ENCODE measurements at regions not wholly inside any gene's neighbourhood (a gene's known extent, or its start where the extent isn't known, plus 50 kb on each side); places are given as distances from the start of the nearest gene placed in this dataset.

DNA sequence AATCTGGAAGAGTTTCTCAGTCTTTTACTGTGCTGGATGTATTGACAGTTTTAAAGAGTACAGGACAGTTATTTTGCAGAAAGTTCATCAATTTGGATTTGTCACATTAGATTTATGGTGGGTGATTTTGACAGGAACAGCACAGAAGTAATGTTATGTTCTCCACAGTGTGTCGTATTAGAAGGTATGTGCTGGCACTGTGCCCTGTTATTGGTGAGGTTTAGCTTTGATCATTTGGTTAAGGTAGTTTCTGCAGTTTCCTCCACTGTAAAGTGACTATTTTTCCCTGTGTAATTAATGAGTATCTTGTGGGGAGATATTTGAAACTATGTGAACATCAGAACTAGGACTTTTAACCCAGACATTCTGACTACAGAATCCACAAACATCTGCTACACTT lies 308.5 kb upstream of the TBX3 start:
- no peak for TF ChIP-seq POLR2AphosphoS5 (IDR thresholded peaks at IDR 0.05)
- no peak overlapping the region for H3K4me3 ChIP-seq
- H3K27ac ChIP-seq: no peak overlapping the region
- peaks cover 0 to 8% of the 10 kb centered on the region in 2 donors for H3K9me3 ChIP-seq
- no peaks in the 10 kb centered on the region for H3K27me3 ChIP-seq
- no peak for DNase-seq (ENCODE audit: low spot score in 2 of 2)
- intact Hi-C loops (cut with DNase I; ENCODE audit: low total_unique reads): loop anchor here (5.0 kb wide), 1 partner anchor 415 kb away; no protein-coding TSS in a partner anchor
- H3K4me1 ChIP-seq: no peaks in the 10 kb centered on the region
- no peaks in the 10 kb centered on the region for H3K36me3 ChIP-seq

DNA sequence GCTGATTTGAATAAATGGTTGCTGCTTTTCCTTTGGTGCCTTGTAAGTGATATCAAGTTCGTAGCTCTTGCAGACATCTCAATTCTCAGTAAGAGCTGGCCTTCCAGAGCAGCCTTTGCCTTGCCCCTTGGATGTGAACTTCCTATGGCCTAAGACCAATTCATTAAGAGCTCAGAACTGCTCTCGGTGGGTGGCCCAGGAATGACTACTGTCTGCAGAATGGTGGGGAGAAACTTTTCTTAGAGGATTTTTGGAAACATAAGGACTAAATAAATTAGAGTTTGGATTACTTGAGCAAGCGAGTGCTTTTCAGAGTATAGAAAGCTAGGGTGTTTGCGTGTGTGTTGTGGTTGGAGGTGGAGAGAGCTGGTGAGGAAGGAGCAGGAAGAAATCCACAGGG lies 306.4 kb upstream of the TBX3 start:
- no peaks in the 10 kb centered on the region for H3K36me3 ChIP-seq
- H3K9me3 ChIP-seq: no peaks in the 10 kb centered on the region
- no peaks in the 10 kb centered on the region for H3K4me1 ChIP-seq
- no peak overlapping the region for H3K27ac ChIP-seq
- H3K27me3 ChIP-seq: no peaks in the 10 kb centered on the region
- no peak for DNase-seq (ENCODE audit: low spot score in 2 of 2)
- no peak for TF ChIP-seq POLR2A (IDR thresholded peaks at IDR 0.05)
- no peak for TF ChIP-seq POLR2AphosphoS5 (IDR thresholded peaks at IDR 0.05)
- TF ChIP-seq, protein P1, sequence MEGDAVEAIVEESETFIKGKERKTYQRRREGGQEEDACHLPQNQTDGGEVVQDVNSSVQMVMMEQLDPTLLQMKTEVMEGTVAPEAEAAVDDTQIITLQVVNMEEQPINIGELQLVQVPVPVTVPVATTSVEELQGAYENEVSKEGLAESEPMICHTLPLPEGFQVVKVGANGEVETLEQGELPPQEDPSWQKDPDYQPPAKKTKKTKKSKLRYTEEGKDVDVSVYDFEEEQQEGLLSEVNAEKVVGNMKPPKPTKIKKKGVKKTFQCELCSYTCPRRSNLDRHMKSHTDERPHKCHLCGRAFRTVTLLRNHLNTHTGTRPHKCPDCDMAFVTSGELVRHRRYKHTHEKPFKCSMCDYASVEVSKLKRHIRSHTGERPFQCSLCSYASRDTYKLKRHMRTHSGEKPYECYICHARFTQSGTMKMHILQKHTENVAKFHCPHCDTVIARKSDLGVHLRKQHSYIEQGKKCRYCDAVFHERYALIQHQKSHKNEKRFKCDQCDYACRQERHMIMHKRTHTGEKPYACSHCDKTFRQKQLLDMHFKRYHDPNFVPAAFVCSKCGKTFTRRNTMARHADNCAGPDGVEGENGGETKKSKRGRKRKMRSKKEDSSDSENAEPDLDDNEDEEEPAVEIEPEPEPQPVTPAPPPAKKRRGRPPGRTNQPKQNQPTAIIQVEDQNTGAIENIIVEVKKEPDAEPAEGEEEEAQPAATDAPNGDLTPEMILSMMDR (IDR thresholded peaks at IDR 0.05): no peak
- intact Hi-C loops (cut with DNase I; ENCODE audit: low total_unique reads): loop anchor here (5.0 kb wide), 1 partner anchor 417 kb away; no protein-coding TSS in a partner anchor
- no peak overlapping the region for H3K4me3 ChIP-seq

DNA sequence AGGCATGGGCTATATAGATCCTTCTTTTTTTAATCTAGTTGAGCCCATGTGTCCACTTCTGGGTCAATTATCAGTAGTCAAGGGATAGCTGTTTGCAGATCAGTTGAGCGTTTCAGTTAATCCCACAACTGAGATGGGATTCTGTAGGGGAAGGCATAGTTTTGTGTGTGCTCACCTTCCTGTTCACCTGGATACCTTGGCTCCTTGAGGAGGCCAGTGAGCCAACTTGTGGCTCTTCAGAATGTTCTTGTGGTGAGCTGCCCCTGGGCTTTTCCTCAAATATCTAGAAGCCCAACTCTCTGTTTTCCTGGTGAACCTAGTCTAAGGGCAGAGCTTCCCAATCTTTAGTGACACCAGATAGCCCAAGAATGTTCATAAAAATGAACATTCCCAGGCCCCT lies 302.9 kb upstream of the TBX3 start:
- no peaks in the 10 kb centered on the region for H3K4me1 ChIP-seq
- no peak overlapping the region for H3K4me3 ChIP-seq
- no peaks in the 10 kb centered on the region for H3K27me3 ChIP-seq
- no peak for DNase-seq (ENCODE audit: low spot score in 2 of 2)
- no peaks in the 10 kb centered on the region for H3K9me3 ChIP-seq
- H3K36me3 ChIP-seq: no peaks in the 10 kb centered on the region
- intact Hi-C loops (cut with DNase I; ENCODE audit: low total_unique reads): no loop called here
- no peak overlapping the region for H3K27ac ChIP-seq
- TF ChIP-seq, protein P1 (IDR thresholded peaks at IDR 0.05): no peak
- TF ChIP-seq POLR2AphosphoS5 (IDR thresholded peaks at IDR 0.05) (no peak), POLR2A (IDR thresholded peaks at IDR 0.05) (no peak)

DNA sequence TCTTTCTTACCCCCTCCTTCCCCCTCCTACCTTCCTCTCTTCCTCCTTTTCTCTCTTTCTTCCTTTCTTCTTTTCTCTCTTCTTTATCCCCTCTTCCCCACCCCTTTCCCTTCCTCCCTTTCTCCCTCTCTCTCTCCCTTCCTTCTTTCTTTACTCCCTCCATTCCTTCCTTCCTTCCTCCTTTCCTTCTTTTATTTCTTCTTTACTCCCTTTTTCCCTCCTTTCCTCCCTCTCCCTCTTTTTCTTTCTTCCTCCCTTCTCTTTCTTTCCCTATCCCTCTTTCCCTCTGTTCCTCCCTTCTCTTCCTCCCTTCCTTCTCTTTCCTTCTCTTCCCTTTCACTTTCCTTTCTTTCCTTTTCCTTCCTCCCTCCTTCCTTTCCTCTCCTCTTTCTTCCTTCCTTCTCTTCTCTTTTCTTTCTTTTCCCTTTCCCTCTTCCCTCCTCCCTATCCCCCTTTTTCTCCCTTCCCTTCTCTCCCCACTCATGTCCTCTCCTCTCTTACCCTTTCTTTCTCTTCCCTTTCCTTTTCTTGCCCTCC lies 302.3 kb upstream of the TBX3 start:
- no peaks in the 10 kb centered on the region for H3K4me1 ChIP-seq
- H3K36me3 ChIP-seq: no peaks in the 10 kb centered on the region
- TF ChIP-seq, protein P1 (IDR thresholded peaks at IDR 0.05): no peak
- TF ChIP-seq POLR2AphosphoS5 (IDR thresholded peaks at IDR 0.05): no peak
- no peak for TF ChIP-seq POLR2A (IDR thresholded peaks at IDR 0.05)

DNA sequence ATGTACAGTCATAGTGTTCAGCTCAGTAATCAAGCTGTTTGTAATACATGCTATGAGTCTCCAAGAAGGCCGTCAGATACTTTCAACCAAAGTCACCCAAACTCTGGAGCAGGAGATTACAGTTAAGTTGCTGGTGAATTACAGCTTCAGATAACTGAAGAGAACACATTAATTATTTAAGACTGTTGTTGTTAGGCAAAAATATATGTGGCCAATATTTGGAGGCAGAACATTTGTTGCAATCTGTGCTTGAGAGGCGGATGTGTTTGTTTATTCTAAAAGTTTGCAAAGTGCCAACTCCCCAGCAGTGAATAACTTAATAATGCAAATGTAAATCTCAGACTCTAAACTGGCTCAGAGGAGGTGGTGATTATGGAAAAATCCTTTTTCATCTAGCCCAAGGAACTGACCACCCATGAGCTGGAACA lies 300.7 kb upstream of the TBX3 start:
- no peaks in the 10 kb centered on the region for H3K9me3 ChIP-seq
- no peak for DNase-seq (ENCODE audit: low spot score in 2 of 2)
- no peak for TF ChIP-seq POLR2AphosphoS5 (IDR thresholded peaks at IDR 0.05)
- no peak for TF ChIP-seq POLR2A (IDR thresholded peaks at IDR 0.05)
- TF ChIP-seq, protein P1 (IDR thresholded peaks at IDR 0.05): no peak
- no peak overlapping the region for H3K27ac ChIP-seq
- no peak overlapping the region for H3K4me3 ChIP-seq
- no peaks in the 10 kb centered on the region for H3K27me3 ChIP-seq
- H3K36me3 ChIP-seq: no peaks in the 10 kb centered on the region
- intact Hi-C loops (cut with DNase I; ENCODE audit: low total_unique reads): no loop called here
- no peaks in the 10 kb centered on the region for H3K4me1 ChIP-seq

More for the DNA sequence above, 302.3 kb upstream of the TBX3 start:
- Histone ChIP-seq H3K27ac (no peak overlapping the region), H3K9me3 (no peaks in the 10 kb centered on the region), H3K4me3 (no peak overlapping the region), H3K27me3 (no peaks in the 10 kb centered on the region)
- no peak for DNase-seq (ENCODE audit: low spot score in 2 of 2)
- intact Hi-C loops (cut with DNase I; ENCODE audit: low total_unique reads): no loop called here

DNA sequence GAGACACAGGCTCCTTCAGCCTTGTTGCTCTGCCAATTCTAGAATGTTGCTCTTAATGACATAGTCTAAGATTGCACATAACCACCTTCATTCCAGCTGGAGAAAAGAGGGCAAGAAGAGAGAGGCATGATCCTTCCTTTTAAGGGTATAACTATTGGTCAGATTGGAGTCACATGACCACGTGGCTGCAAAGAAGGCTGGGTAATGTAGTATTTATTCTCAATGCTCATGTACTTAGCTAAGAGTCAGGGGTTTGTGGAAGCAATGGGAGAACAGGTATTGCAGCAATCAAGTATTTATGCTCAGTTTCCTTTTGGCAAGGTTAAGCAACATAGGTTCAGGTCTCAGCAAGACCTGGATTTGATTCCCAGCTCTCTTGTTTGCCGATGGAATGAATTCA lies 298.8 kb upstream of the TBX3 start:
- DNase-seq (ENCODE audit: low spot score in 2 of 2): no peak
- no peaks in the 10 kb centered on the region for H3K27me3 ChIP-seq
- H3K9me3 ChIP-seq: no peaks in the 10 kb centered on the region
- no peak overlapping the region for H3K4me3 ChIP-seq
- intact Hi-C loops (cut with DNase I; ENCODE audit: low total_unique reads): no loop called here
- H3K36me3 ChIP-seq: no peaks in the 10 kb centered on the region
- TF ChIP-seq POLR2A (IDR thresholded peaks at IDR 0.05) (no peak), POLR2AphosphoS5 (IDR thresholded peaks at IDR 0.05) (no peak)
- TF ChIP-seq, protein P1 (IDR thresholded peaks at IDR 0.05): no peak
- H3K27ac ChIP-seq: no peak overlapping the region
- no peaks in the 10 kb centered on the region for H3K4me1 ChIP-seq
